ENCODE measurements at regions not wholly inside any gene's neighbourhood (a gene's known extent, or its start where the extent isn't known, plus 50 kb on each side); places are given as distances from the start of the nearest gene placed in this dataset.

GRCh38 chr20:58044931-58045555, 183.4 kb downstream of the ANKRD60 start:
- TF ChIP-seq CTCF (IDR thresholded peaks at IDR 0.05), result no peak
- TF ChIP-seq POLR2A (IDR thresholded peaks at IDR 0.05), result no peak

Data from uterus (tissue), 2 donors.